ENCODE measurements at regions not wholly inside any gene's neighbourhood (a gene's known extent, or its start where the extent isn't known, plus 50 kb on each side); places are given as distances from the start of the nearest gene placed in this dataset.

GRCh38 chr2:161546635-161547034 is 77.6 kb upstream of the SLC4A10 start:
- H3K9me2 ChIP-seq (replicated peaks; ENCODE audit: insufficient read depth, low read length): no peaks in the 10 kb centered on the region
- H2AFZ ChIP-seq (ENCODE audit: low read depth, low read length, severe bottlenecking): no peak overlapping the region
- no peak overlapping the region for H3K9ac ChIP-seq (ENCODE audit: low read length)
- no peak overlapping the region for H3K27ac ChIP-seq (ENCODE audit: low read depth, low read length)
- H3K4me3 ChIP-seq (ENCODE audit: insufficient read depth, low read length, poor library complexity, severe bottlenecking): no peak overlapping the region
- H3K4me2 ChIP-seq (ENCODE audit: low read depth, low read length, poor library complexity, severe bottlenecking): no peak overlapping the region
- H3K36me3 ChIP-seq (ENCODE audit: low read length): no peaks in the 10 kb centered on the region
- no peaks in the 10 kb centered on the region for H4K20me1 ChIP-seq (ENCODE audit: low read depth, low read length)
- no peaks in the 10 kb centered on the region for H3K79me2 ChIP-seq (ENCODE audit: insufficient read depth, low read length)
- H3K27me3 ChIP-seq (ENCODE audit: low read length): no peaks in the 10 kb centered on the region
- no peak for TF ChIP-seq EZH2phosphoT487 (conservative IDR thresholded peaks at IDR 0.05; ENCODE audit: low read length)
- TF ChIP-seq CTCF (IDR thresholded peaks at IDR 0.05; ENCODE audit: insufficient read depth, low read length, poor library complexity, severe bottlenecking): no peak
- no peaks in the 10 kb centered on the region for H3K9me3 ChIP-seq (ENCODE audit: insufficient read depth, low read length)
- H3F3A ChIP-seq (ENCODE audit: insufficient read depth): no peaks in the 10 kb centered on the region

GRCh38 chr2:161547130-161547529 is 77.1 kb upstream of the SLC4A10 start:
- Histone ChIP-seq H3K27me3 (ENCODE audit: low read length) (no peaks in the 10 kb centered on the region), H3K9ac (ENCODE audit: low read length) (no peak overlapping the region), H3K9me3 (ENCODE audit: insufficient read depth, low read length) (no peaks in the 10 kb centered on the region), H3K79me2 (ENCODE audit: insufficient read depth, low read length) (no peaks in the 10 kb centered on the region), H3K9me2 (replicated peaks; ENCODE audit: insufficient read depth, low read length) (no peaks in the 10 kb centered on the region), H3K27ac (ENCODE audit: low read depth, low read length) (no peak overlapping the region), H4K20me1 (ENCODE audit: low read depth, low read length) (no peaks in the 10 kb centered on the region), H3K4me3 (ENCODE audit: insufficient read depth, low read length, poor library complexity, severe bottlenecking) (no peak overlapping the region), H2AFZ (ENCODE audit: low read depth, low read length, severe bottlenecking) (no peak overlapping the region), H3K36me3 (ENCODE audit: low read length) (no peaks in the 10 kb centered on the region), H3F3A (ENCODE audit: insufficient read depth) (no peaks in the 10 kb centered on the region), H3K4me2 (ENCODE audit: low read depth, low read length, poor library complexity, severe bottlenecking) (no peak overlapping the region)
- TF ChIP-seq CTCF (IDR thresholded peaks at IDR 0.05; ENCODE audit: insufficient read depth, low read length, poor library complexity, severe bottlenecking) (no peak), EZH2phosphoT487 (conservative IDR thresholded peaks at IDR 0.05; ENCODE audit: low read length) (no peak)

GRCh38 chr2:161552015-161552414 is 72.2 kb upstream of the SLC4A10 start:
- Histone ChIP-seq H4K20me1 (ENCODE audit: low read depth, low read length) (no peaks in the 10 kb centered on the region), H3K9me2 (replicated peaks; ENCODE audit: insufficient read depth, low read length) (no peaks in the 10 kb centered on the region), H3K27ac (ENCODE audit: low read depth, low read length) (no peak overlapping the region), H3K9me3 (ENCODE audit: insufficient read depth, low read length) (no peaks in the 10 kb centered on the region), H3F3A (ENCODE audit: insufficient read depth) (no peaks in the 10 kb centered on the region), H3K27me3 (ENCODE audit: low read length) (no peaks in the 10 kb centered on the region), H3K4me3 (ENCODE audit: insufficient read depth, low read length, poor library complexity, severe bottlenecking) (no peak overlapping the region), H3K36me3 (ENCODE audit: low read length) (no peaks in the 10 kb centered on the region), H3K9ac (ENCODE audit: low read length) (no peak overlapping the region), H3K4me2 (ENCODE audit: low read depth, low read length, poor library complexity, severe bottlenecking) (no peak overlapping the region), H2AFZ (ENCODE audit: low read depth, low read length, severe bottlenecking) (no peak overlapping the region), H3K79me2 (ENCODE audit: insufficient read depth, low read length) (no peaks in the 10 kb centered on the region)
- no peak for TF ChIP-seq EZH2phosphoT487 (conservative IDR thresholded peaks at IDR 0.05; ENCODE audit: low read length)
- no peak for TF ChIP-seq CTCF (IDR thresholded peaks at IDR 0.05; ENCODE audit: insufficient read depth, low read length, poor library complexity, severe bottlenecking)
